Transverse colon (tissue), 3 donors: ENCODE measurements at regions not wholly inside any gene's neighbourhood (a gene's known extent, or its start where the extent isn't known, plus 50 kb on each side); places are given as distances from the start of the nearest gene placed in this dataset.

Experiments
- EP300 ChIP-seq: sonication (generic); formaldehyde crosslinking; IDR thresholded peaks from one replicate; pipeline ENCODE4 v1.6.1; 2017; ENCODE audit warnings: antibody characterized with exemption, low read depth
- POLR2A ChIP-seq: fragments of 450-650 bp; IDR thresholded peaks from one replicate; pipeline ENCODE4 v1.6.1; 2016; ENCODE audit warnings: antibody characterized with exemption, mild to moderate bottlenecking, moderate library complexity
- TF ChIP-seq, protein P1 (sequence below), 5 experiments: fragments of 200-600 bp in 3 of 5; fragments of 450-650 bp in 2 of 5; sonication (generic) in 3 of 5; IDR thresholded peaks; 1 replicate in 2 of 5; 2 replicates in 3 of 5; pipeline ENCODE4 v1.5.1; 2016 to 2017; ENCODE audit warnings: antibody characterized with exemption in 5 of 5, inconsistent platforms in 3 of 5, mild to moderate bottlenecking in 2 of 5, moderate library complexity in 1 of 5

DNA sequence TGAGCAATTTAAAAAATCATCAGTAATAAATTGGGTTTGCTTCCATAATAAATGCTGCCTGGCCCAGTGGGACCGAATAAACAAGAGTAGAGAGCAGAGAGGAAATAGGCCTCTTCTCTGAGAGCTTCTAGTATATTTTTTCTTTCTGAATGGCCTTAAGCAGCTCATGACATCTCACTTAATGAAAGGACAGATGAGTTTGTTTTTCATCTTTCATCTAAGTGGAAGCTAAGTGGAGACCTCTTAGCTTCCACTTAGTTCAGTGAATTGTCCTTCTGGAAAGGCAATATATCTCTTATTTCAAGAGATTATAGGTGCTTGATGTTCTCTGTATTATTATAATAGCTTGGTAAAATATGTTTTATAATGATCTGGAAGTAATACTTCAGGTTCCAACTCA is 245.9 kb upstream of the ANO3 start:
- TF ChIP-seq, protein P1, sequence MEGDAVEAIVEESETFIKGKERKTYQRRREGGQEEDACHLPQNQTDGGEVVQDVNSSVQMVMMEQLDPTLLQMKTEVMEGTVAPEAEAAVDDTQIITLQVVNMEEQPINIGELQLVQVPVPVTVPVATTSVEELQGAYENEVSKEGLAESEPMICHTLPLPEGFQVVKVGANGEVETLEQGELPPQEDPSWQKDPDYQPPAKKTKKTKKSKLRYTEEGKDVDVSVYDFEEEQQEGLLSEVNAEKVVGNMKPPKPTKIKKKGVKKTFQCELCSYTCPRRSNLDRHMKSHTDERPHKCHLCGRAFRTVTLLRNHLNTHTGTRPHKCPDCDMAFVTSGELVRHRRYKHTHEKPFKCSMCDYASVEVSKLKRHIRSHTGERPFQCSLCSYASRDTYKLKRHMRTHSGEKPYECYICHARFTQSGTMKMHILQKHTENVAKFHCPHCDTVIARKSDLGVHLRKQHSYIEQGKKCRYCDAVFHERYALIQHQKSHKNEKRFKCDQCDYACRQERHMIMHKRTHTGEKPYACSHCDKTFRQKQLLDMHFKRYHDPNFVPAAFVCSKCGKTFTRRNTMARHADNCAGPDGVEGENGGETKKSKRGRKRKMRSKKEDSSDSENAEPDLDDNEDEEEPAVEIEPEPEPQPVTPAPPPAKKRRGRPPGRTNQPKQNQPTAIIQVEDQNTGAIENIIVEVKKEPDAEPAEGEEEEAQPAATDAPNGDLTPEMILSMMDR (IDR thresholded peaks at IDR 0.05) = no peak
- TF ChIP-seq POLR2A (no peak), EP300 (no peak)
